B cell (primary cell): ENCODE measurements at regions not wholly inside any gene's neighbourhood (a gene's known extent, or its start where the extent isn't known, plus 50 kb on each side); places are given as distances from the start of the nearest gene placed in this dataset.

Source experiments
- ATAC-seq: fragments of 200-7000 bp; cut with Tn5 transposase; one replicate; pipeline ENCODE4 v1.10.0; 2021; ENCODE audit warnings: low read depth, mild to moderate bottlenecking, moderate number of reproducible peaks, moderate library complexity
- CTCF ChIA-PET: fragments of 350-600 bp; sonication (Branson Sonifier 250); formaldehyde crosslinking; loops from one replicate; lab custom pipeline; 2021; ENCODE audit warnings: antibody characterized with exemption, inconsistent platforms; lab: Charles Lee
- POLR2A ChIA-PET: fragments of 350-600 bp; sonication (Branson Sonifier 250); formaldehyde crosslinking; loops from one replicate; lab custom pipeline; 2021; ENCODE audit warnings: antibody characterized with exemption; lab: Charles Lee
- DNase-seq: peaks from one replicate; pipeline ENCODE4 v3.0.0; 2013
- H2AFZ ChIP-seq: 2 replicates; pipeline ENCODE4 v1.6.1; 2012; ENCODE audit warnings: mild to moderate bottlenecking, low read depth, low read length; ENCODE audit not compliant: insufficient read depth, poor library complexity, severe bottlenecking
- H3K27ac ChIP-seq, 2 donors: 1 replicate in 1 of 2; 2 replicates in 1 of 2; pipeline ENCODE4 v1.5.1; 2012 to 2013; ENCODE audit warnings: low read length in 2 of 2, mild to moderate bottlenecking in 2 of 2, moderate library complexity in 1 of 2
- H3K27me3 ChIP-seq, 4 experiments: fragments of 200-600 bp in 1 of 4; sonication (generic) in 1 of 4; replicated peaks in 1 of 4; 1 replicate in 2 of 4; 2 replicates in 2 of 4; pipeline versions ENCODE4 v1.6.1 to v1.7.0; 2013 to 2016; ENCODE audit warnings: low read length in 3 of 4, mild to moderate bottlenecking in 2 of 4, mixed read lengths in 1 of 4, moderate library complexity in 1 of 4; ENCODE audit not compliant: insufficient read depth in 4 of 4, control insufficient read depth in 3 of 4; ENCODE audit errors: control extremely low read depth in 1 of 4
- H3K36me3 ChIP-seq, 2 experiments: replicated peaks in 1 of 2; 1 replicate in 1 of 2; 2 replicates in 1 of 2; pipeline versions ENCODE4 v1.6.1 to v1.7.1; 2013; ENCODE audit warnings: low read length in 1 of 2; ENCODE audit not compliant: insufficient read depth in 2 of 2, control insufficient read depth in 1 of 2; ENCODE audit errors: control extremely low read depth in 1 of 2, extremely low read depth in 1 of 2
- H3K4me1 ChIP-seq, 2 donors: fragments of 200-600 bp in 1 of 2; sonication (generic) in 1 of 2; 1 replicate in 1 of 2; 2 replicates in 1 of 2; pipeline versions ENCODE4 v1.5.1 to v1.6.1; 2013 to 2017; ENCODE audit warnings: low read length in 2 of 2; ENCODE audit not compliant: control insufficient read depth in 2 of 2, insufficient read depth in 2 of 2
- H3K4me2 ChIP-seq: replicated peaks from 2 replicates; pipeline ENCODE3; 2012; ENCODE audit warnings: mild to moderate bottlenecking, low read depth, low read length; ENCODE audit not compliant: poor library complexity, severe bottlenecking
- H3K4me3 ChIP-seq, 5 experiments: fragments of 200-600 bp in 1 of 5; sonication (generic) in 1 of 5; 1 replicate in 3 of 5; 2 replicates in 2 of 5; pipeline versions ENCODE4 v1.5.1 to v1.7.0; 2011 to 2016; ENCODE audit warnings: low read length in 4 of 5, mild to moderate bottlenecking in 4 of 5, low read depth in 2 of 5, control low read depth in 1 of 5, moderate library complexity in 1 of 5; ENCODE audit not compliant: insufficient read depth in 1 of 5; ENCODE audit errors: control extremely low read depth in 1 of 5, extremely low read depth in 1 of 5
- H3K79me2 ChIP-seq: fragments of 200-600 bp; sonication (generic); one replicate; pipeline ENCODE4 v1.6.0; 2016; ENCODE audit warnings: low read length; ENCODE audit not compliant: control insufficient read depth, insufficient read depth
- H3K9ac ChIP-seq: fragments of 200-600 bp; sonication (generic); 2 replicates; pipeline ENCODE4 v1.6.1; 2017; ENCODE audit warnings: mild to moderate bottlenecking, low read length, moderate library complexity
- H3K9me3 ChIP-seq, 3 donors: one replicate each; pipeline versions ENCODE4 v1.6.1 to v1.7.1; 2013; ENCODE audit warnings: low read length in 2 of 3; ENCODE audit not compliant: control insufficient read depth in 2 of 3, insufficient read depth in 1 of 3; ENCODE audit errors: control extremely low read depth in 1 of 3
- H4K20me1 ChIP-seq: 2 replicates; pipeline ENCODE4 v1.6.0; 2012; ENCODE audit warnings: mild to moderate bottlenecking, low read length; ENCODE audit not compliant: insufficient read depth, control insufficient read depth, poor library complexity, severe bottlenecking
- H3K27ac Mint-ChIP-seq: one replicate; pipeline ENCODE4 v1.8.0; 2021; ENCODE audit warnings: mixed read lengths
- H3K27me3 Mint-ChIP-seq: one replicate; pipeline ENCODE4 v1.8.0; 2021; ENCODE audit warnings: mixed read lengths
- H3K4me1 Mint-ChIP-seq: one replicate; pipeline ENCODE4 v1.8.0; 2021; ENCODE audit warnings: mixed read lengths
- H3K4me3 Mint-ChIP-seq: one replicate; pipeline ENCODE4 v1.8.0; 2021; ENCODE audit warnings: mixed read lengths
- H3K9me3 Mint-ChIP-seq: one replicate; pipeline ENCODE4 v1.8.0; 2022; ENCODE audit warnings: mixed read lengths; ENCODE audit not compliant: insufficient read depth
- CTCF ChIP-seq: fragments of 200-600 bp; IDR thresholded peaks from one replicate; pipeline ENCODE4 v1.8.0; 2022; ENCODE audit warnings: antibody characterized with exemption, mild to moderate bottlenecking
- EZH2 ChIP-seq: IDR thresholded peaks from 2 replicates; pipeline ENCODE4 v1.6.1; 2012; ENCODE audit warnings: borderline replicate concordance, low read depth, mild to moderate bottlenecking, moderate library complexity, low read length; ENCODE audit not compliant: insufficient read depth, poor library complexity, severe bottlenecking
- WGBS: methylation state at CpG from one replicate; pipeline ENCODE4 v1.1.5; 2013; ENCODE audit warnings: missing lambda C conversion rate; ENCODE audit not compliant: insufficient coverage; 5-methylcytosine and 5-hydroxymethylcytosine counted together
- intact Hi-C: fragments of 100-400 bp; cut with micrococcal nuclease; formaldehyde crosslinking; loops from one replicate; pipeline ENCODE4 v1.10.0; 2022

- no peak overlapping the region for H3K9ac ChIP-seq
- Mint-ChIP-seq H3K27ac (no peak overlapping the region), H3K4me3 (no peak overlapping the region), H3K4me1 (no peaks in the 10 kb centered on the region), H3K9me3 (no peaks in the 10 kb centered on the region), H3K27me3 (peaks cover 7% of the 10 kb centered on the region)
- TF ChIP-seq EZH2 = no peak
- TF ChIP-seq CTCF = no peak
- ChIA-PET CTCF (no interaction called here), POLR2A (no interaction called here)
- no peaks in the 10 kb centered on the region for H3K79me2 ChIP-seq
- H4K20me1 ChIP-seq = no peaks in the 10 kb centered on the region
- ATAC-seq = no peak
- H3K4me1 ChIP-seq = no peaks in the 10 kb centered on the region
- H3K36me3 ChIP-seq = no peaks in the 10 kb centered on the region
- H2AFZ ChIP-seq = no peak overlapping the region
- H3K27me3 ChIP-seq = no peaks in the 10 kb centered on the region
- DNase-seq = no peak
- H3K4me2 ChIP-seq = no peak overlapping the region
- H3K9me3 ChIP-seq = no peaks in the 10 kb centered on the region
- no CpG with 5 or more reads among the region's 1 CpG for WGBS
- H3K27ac ChIP-seq = no peak overlapping the region
- H3K4me3 ChIP-seq = no peak overlapping the region
- intact Hi-C loops = no loop called here
Measured at GRCh38 chr5:116959843-116960242, 385.2 kb upstream of the SEMA6A start.

- no peak overlapping the region for H3K9ac ChIP-seq
- H3K27ac ChIP-seq = no peak overlapping the region
- H3K36me3 ChIP-seq = no peaks in the 10 kb centered on the region
- Mint-ChIP-seq H3K27me3 (peaks cover 3% of the 10 kb centered on the region), H3K9me3 (no peaks in the 10 kb centered on the region), H3K27ac (no peak overlapping the region), H3K4me1 (no peaks in the 10 kb centered on the region), H3K4me3 (no peak overlapping the region)
- intact Hi-C loops = no loop called here
- TF ChIP-seq CTCF = no peak
- TF ChIP-seq EZH2 = no peak
- H3K9me3 ChIP-seq = peaks cover 0 to 3% (median 0%) of the 10 kb centered on the region in 3 donors
- 89% methylated on average over 1 of the region's 3 CpGs for WGBS
- no peaks in the 10 kb centered on the region for H3K27me3 ChIP-seq
- H3K79me2 ChIP-seq = no peaks in the 10 kb centered on the region
- no peak overlapping the region for H2AFZ ChIP-seq
- POLR2A ChIA-PET = no interaction called here
- no peak overlapping the region for H3K4me2 ChIP-seq
- no peak overlapping the region for H3K4me3 ChIP-seq
- no peaks in the 10 kb centered on the region for H4K20me1 ChIP-seq
- no peak for ATAC-seq
- no peak for DNase-seq
- CTCF ChIA-PET = no interaction called here
- H3K4me1 ChIP-seq = no peaks in the 10 kb centered on the region
Measured at GRCh38 chr5:116953251-116953930, 378.8 kb upstream of the SEMA6A start.
